HG03469 (cell line): ENCODE measurements at regions not wholly inside any gene's neighbourhood (a gene's known extent, or its start where the extent isn't known, plus 50 kb on each side); places are given as distances from the start of the nearest gene placed in this dataset.

Experiments
- ATAC-seq: cut with Tn5 transposase; IDR thresholded peaks from one replicate; pipeline ENCODE4 v1.9.1; 2021; ENCODE audit warnings: mild to moderate bottlenecking, moderate library complexity, moderate number of reproducible peaks; ENCODE audit not compliant: unreplicated experiment

DNA sequence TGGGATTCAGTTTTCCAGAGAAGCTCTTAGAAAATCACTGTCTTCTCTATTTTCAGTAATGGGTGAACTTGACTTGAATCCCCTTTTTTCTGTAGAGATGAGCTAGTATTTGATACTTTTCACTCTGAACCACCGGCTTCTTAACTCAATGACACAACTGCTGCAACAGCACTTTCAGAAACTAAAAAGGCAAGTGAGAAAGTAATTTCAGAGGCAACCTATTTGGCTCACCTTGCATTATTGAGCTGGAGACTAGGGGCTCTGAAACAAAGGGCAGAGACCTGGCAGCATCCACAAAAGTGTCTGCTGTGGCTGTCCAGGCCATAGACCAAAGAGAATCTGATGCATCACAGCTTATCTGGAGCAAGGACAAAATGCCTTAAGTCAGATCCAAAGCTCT is 289.8 kb upstream of the IRAK1BP1 start:
- ATAC-seq = no peak

DNA sequence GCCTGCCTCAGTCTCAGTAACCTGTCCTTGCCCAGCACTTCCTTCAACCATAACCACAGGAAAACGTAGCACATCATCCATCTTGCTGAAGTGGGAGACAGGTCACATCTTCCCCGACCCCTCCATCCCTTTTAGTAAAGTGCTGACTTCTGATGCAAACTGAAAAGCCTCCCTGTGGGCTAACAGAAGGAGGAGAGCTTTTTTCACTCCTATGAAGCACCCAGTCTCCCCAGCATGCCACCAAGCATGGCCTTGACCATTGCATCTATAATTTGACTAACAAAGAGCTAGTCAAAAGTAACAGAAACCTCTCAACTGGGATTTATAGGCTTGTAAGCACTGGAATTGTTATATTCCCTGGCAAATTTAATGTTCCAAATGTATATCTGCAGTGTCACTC is 288.9 kb upstream of the IRAK1BP1 start:
- no peak for ATAC-seq

DNA sequence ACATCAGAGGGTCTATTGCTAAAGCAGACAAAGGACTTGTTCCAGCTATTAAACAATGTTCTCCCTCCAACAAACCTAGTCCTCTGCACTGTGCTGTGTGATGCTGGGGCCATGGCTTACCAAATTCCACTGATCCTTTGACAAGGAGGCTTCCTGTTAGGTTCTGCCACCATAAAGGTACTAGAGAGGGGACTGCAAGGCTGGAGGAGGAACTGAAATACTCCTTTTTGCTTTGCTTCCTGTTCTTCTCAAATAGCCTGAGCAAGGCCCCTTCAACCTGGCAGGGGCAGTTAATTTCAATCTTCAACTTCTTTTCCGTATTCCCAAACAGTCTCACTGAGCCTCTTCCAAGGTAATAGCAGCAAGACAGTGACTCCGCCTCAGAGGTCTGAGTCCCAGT is 286.4 kb upstream of the IRAK1BP1 start:
- no peak for ATAC-seq

DNA sequence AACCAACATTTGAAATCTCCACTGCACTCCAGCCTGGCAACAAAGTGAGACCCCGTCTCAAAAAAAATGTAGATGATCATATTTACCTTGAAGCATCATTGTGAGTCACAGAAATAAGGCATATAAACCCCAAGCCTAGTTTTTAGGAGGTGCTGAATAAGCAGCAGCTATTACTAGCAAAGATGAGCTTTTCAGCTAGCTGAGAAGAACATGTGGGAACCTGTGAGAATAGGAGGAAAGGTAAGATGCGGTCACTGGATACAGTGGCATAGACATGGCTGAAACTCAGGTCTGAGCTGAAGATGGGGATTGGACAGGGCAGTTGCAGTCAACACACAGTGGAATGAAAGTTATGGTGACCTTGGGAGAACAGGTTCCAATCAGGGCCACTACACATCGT is 284.3 kb upstream of the IRAK1BP1 start:
- ATAC-seq = no peak

DNA sequence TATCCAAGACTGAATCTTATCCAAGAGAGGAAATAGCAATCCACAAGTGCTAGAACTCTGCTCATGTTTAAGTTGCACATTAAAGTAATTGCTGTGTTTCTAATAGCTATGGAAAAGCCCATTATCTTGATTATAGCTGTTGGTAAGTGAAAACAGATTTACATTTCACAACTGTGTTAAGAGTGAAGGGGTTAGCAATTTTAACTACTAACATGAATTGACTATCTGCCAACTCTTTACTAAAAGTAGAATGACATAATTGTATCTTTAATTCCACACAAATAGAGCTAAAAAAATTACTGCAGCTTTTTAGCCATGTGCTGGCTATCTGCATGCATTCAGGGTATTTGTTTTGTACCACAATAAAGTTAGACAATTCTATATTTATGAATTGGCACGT is 277.9 kb upstream of the IRAK1BP1 start:
- no peak for ATAC-seq

DNA sequence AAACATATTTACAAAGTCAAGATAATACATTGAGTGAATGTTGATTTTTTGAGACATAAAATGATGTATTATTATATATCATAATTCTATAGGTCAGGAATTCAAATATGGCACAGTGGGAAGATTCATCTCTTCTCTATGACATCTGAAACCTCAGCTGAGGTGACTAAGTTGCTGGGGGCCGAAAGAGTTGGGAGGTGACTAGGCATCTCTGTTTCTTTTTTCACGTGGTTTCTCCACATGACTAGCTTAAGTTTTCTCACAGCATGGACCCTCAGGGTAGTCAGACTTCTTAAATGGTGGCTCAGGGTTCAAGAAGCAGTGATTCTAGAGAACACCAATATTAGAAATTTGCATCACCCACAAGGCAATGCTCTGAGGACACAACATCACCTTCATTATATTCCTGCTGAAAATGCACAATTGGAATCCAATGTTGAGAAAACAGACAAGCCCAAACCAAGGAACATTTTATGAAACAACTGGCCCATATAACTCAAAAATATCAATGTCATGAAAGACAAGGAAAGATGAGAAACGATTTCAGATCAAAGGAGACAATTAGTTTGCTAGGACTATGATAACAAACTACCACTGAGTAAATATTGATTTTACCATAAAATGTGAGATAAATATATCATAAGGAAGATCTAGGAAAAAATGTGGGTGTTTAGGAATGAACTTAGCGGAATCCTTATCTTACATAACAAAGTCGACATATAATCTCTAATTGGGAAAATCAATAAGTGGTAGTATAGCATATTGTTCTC is 273.3 kb upstream of the IRAK1BP1 start:
- ATAC-seq = no peak

DNA sequence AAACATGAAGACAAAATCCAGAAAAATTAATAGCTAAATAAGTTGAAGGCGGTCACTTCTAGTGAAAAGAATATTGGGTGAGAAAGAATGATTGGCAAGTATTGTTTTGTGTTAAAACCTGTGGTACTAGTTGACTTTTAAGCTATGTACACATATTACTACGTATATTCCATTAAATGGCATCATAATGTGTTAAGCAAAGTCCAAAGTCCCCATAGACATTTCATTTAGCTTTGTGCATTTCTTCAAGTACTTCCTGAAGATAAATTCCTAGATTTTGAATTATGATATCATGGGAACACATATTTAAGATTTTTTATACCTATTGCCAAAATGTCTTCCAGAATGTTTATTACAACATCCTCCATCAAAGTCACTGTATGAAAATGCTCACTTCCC is 272.7 kb upstream of the IRAK1BP1 start:
- no peak for ATAC-seq

DNA sequence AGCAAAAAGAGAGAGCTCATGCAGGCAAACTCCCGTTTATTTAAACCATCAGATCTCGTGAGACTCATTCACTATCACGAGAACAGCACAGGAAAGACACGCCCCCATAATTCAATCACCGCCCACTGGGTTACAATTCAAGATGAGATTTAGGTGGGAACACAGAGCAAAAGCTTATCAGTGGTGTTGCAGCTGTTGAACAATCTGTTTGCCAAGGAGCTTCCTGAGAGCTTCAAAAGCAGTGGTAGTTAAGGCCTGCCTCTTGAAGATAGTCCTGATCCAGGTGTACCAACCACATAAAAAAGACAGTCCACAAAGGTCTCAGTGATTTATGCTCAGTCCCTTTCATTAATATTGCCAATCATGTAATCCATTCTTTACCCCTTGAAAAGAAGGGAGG is 269.4 kb upstream of the IRAK1BP1 start:
- ATAC-seq = no peak

DNA sequence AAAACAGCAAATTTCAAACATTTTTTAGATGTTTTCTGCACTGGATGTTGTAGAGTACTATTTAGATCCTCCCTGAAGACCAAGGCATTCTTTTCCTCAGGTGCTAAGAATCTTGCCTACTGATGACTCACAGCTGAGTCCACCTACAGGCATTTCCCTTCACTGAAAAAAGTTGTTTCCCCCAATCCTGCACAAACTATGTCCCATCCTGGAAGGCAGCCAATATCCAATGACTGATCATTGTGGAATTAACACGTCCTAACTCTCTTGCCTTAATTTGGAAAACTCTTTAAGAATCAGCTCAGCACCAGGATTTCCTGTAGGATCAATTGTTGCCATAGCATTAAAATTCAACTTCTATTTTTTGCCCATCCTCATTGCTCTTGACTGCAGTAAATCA is 268.4 kb upstream of the IRAK1BP1 start:
- no peak for ATAC-seq

DNA sequence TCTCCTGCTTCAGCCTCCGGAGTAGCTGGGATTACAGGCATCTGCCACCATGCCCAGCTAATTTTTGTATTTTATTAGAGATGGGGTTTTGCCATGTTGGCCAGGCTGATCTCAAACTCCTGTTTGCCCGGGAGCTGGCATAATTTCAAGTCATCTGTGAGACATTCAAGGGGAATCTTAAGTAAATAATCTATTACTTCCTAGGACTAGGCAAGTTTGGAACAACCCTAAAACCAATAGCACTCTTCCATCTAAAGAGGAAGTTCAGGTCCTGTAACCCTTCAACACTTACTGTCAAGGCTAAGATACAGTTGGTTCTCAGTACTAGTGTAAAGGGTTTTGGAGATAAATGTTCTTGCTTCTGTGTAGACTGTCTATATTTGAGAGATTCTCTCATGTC is 267.8 kb upstream of the IRAK1BP1 start:
- ATAC-seq = no peak

DNA sequence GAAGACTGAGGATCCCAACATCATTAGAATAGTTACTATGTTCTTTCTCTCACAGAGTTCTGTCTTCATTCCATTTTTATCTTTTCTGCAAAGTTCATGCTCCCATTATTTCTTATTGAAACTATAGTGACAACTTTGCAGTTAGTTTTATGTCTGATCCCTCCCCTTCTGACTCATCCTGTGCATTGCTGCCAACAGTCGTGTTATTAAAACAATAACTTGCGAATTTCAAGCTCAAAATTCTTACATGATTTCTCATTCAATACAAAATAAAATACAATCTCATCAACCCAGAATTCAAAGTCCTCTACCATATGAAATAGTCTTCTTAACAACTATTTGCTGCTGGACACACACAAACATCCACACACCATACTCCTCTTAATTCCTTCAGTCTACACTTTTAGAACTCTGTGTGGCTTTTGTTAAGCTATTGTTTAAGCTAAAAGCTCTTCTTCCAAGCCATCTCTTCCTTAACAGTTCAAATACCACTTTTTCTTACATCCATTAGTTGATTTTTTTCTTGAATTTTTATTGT is 261.4 kb upstream of the IRAK1BP1 start:
- ATAC-seq = no peak

DNA sequence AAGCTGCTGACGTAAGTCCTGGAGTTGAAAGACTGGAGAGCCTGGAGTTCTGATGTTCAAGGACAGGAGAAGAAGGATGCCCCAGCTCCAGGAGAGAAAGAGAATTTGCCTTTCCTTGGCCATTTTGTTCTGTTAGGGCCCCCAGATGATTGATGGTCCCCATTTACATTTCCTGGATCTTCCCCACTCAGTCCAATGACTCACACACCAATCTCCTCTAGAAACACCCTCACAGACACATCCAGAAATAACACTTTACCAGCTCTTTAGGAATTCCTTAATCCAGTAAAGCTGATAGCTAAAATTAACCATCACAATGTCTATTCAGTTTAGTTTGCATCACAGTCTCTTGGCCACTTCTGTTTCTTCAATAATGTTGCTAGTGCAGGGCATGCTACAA is 260.2 kb upstream of the IRAK1BP1 start:
- ATAC-seq = no peak

DNA sequence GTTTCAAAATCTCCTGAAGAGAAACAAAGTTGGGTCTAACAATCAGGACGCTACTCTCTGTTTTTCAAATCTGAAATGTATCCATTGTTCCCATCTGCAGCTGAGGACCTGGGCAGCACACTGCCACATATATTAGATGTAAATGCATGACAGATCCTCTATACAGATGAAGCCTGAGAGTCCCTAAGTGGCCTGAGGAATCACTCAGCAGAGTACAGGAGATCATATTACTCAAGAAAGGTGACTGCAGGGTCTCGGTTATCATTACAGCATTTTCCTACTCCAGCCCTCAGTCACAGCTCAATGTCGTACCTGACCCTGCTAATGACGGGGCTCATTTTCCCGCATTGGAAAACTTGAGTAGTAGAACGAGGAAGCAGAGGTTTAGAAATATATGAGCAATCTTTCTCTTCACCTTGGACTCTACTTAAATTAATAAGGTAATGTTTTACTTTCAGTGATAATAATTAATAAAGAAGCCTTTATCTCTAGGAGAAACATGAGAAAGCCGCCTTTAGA is 256.2 kb upstream of the IRAK1BP1 start:
- ATAC-seq = no peak

DNA sequence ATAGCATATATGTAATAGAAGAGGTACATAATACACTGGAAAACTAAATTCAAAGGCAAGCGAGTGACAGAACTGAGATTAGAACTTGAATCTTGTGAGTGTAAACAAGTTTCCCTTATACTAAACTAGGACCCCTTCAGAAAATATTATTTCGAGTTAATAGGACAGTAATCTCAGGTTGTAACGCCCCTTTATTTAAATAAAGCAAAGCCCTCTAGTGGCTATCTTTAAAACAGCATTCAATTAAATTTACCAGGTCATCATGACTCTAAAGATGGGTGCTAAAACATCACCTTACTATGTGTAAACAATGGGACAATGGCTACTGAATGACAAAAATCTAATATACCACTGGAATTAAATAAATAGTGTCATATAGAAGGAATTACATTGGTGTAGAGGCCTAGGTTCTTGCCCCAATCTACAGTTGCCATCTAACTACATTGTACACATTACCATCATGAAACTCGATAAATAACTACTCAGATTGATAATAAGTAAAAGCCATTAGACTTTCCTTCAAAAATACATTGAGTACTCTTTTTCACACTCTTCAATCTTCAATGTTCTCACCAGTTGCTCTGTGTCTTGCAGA is 255.4 kb upstream of the IRAK1BP1 start:
- no peak for ATAC-seq

DNA sequence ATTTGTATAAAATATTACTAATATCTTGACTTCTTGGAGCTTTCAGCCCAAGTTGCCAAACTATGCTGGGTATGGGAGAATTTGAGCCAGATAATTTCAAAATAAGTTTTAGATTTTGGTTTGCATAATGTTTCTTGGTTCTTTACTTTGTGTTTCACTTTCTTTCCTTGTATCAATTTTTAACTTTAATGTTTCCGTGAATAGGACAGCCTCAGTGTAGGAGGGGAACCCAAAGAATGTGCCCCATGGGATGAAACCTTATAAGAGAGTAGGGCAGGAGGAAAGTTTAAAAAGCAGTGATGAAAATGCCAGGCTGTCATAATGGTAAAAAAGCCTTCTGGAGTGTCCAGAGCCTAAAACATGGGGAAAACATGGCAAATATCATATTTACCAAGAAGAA is 252.4 kb upstream of the IRAK1BP1 start:
- no peak for ATAC-seq

DNA sequence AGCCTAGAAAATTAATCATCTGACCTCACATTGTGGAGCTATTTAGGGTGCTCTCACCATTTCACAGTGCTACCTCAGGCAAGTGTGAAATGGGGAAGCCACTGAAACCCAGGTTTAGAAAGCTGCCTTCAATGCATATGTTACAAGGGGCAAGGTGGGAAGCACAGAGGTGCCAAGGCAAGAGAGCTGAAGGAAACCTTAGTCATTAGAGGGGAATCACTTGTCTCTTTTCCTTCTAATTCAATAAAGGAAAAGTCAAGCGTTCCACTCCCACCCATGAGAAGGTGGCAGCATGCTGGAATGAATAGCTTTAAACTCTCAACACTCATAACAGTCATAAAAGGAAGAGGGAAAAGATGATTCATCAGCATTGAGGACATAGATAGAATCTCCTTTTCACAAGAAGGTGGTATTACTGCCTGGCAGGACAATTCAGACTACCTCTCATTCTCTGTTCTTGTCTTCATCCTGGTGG is 251.9 kb upstream of the IRAK1BP1 start:
- peak; percentile 34 for ATAC-seq

DNA sequence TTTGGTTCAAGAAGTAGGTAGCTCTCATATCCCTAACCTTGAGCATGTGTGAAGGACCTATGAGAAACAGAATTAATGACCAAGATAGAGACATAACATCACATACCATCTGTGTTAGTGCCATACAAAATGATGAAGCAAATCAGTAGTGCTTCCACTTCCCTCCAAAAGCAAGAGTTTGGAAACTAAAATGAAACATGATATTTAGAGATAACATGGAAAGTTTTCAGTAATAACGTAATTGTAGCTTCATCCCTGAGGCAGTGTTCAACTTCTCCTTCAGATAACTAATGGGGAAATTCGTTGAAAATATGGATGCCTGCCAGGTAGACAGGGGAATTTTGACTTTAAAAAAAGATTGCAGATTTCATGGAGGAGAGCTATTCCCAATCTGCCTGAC is 248.4 kb upstream of the IRAK1BP1 start:
- no peak for ATAC-seq

DNA sequence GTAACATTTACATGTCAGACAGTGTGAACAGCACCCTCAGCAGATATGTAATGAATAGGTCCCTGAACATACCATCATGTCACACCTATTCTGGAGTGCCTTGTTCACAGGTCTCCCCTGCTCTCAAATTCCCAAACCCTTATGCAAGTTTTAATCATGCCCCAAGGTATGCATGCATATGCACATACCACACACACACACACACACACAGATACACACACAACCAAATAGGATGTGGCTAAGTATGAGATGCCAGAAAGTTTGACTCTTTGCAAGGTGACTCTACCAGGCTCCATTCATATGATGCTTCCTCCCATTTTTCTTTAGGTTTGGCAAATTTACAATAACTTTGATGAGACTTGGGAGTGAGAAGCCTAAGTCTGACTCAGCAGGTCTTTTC is 243.8 kb upstream of the IRAK1BP1 start:
- no peak for ATAC-seq

DNA sequence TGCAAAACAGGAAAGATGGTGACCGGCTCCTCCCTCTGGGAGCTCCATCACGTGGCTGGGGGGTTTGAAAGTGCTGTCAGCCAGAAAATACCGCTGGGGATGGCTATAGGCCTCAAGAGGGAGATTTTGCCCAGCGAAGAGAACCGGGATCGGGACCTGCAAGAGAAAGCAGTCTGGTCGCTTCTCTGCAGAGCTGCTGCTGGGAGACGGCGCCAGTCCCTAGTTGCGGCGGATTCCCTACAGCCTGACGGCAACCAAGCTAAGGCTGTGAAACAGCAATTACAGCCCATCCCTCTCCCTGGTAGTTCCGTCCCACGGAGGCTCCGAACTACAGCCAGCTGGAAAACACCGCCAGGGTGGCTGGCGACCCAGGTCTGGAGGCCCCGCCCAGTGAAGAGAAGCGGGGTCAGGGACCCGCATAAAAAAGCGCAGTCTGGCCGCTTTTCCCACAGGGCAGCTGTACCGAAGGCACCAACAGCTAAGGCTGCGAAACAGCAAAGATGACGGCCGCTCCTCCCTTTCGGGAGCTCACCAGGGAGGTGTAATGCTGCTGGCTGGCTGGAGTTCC is 238.1 kb upstream of the IRAK1BP1 start:
- no peak for ATAC-seq

DNA sequence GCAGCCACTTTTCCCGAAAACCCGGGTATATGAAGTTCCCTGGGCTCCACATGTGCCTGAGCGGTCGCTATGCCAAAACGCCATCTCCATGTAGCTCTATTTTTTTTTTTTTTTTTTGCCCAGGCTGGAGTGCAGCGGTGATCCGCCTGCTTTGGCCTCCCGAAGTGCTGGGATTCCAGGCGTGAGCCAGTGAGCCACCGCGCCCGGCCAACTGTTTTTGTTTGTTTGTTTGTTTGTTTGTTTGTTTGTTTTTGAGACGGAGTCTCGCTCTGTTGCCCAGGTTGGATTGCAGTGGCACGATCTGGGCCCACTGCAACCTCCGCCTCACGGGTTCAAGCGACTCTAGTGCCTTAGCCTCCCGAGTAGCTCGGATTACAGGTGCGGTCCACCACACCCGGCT is 237.5 kb upstream of the IRAK1BP1 start:
- no peak for ATAC-seq

DNA sequence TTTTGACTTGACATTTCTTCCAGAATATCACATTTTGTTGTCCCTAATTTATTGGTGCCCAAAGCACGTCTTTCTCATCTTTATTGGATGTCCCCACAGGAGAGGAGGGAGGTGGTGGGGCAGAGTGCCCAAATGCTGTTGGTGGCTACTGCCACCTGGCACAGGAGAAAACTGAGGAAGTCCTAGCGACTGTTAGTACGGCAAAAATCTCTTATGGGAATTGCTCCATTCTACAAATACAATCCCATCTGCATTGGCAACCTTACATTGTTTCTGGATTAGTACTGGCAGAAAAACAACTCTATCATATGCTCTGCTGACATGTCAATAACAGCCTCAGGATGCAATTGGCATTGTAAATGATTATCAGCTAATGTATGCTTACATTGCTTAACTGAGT is 235.4 kb upstream of the IRAK1BP1 start:
- no peak for ATAC-seq
